SK-MEL-5 (cell line): ENCODE measurements at regions not wholly inside any gene's neighbourhood (a gene's known extent, or its start where the extent isn't known, plus 50 kb on each side); places are given as distances from the start of the nearest gene placed in this dataset.
A peak's percentile ranks its signal among the peaks of the same experiment; 100 is the strongest.

Experiments
- DNase-seq: peaks from one replicate; pipeline ENCODE4 v3.0.0-alpha.2; 2016; ENCODE audit warnings: low read depth, low spot score
- in situ Hi-C: cut with HindIII; loops from 2 replicates; pipeline ENCODE4 v1.10.0; 2016; ENCODE audit warnings: low sequenced_read_pairs, high pct_unique_total_duplicates, low pct_unique_long_range_greater_than_20kb

DNA sequence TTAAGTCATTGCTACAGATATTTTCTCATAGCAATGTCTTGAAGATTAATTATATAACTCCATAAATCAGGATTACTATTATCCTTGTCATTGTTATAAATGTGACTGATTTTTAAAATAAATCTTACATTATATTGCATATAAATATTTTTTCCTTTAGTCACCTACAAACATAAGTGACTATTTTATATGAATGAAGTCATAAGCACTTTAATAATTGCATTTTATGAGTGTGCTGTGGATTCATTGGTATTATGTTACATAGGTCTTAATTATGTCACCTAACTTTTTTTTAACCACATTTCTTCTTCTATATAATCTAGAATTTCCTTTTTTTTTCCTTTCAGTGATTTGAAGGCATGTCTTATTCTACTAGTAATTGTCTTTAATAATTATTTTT lies 1191.2 kb downstream of the NSUN3 start:
- in situ Hi-C loops = no loop called here
- no peak for DNase-seq

DNA sequence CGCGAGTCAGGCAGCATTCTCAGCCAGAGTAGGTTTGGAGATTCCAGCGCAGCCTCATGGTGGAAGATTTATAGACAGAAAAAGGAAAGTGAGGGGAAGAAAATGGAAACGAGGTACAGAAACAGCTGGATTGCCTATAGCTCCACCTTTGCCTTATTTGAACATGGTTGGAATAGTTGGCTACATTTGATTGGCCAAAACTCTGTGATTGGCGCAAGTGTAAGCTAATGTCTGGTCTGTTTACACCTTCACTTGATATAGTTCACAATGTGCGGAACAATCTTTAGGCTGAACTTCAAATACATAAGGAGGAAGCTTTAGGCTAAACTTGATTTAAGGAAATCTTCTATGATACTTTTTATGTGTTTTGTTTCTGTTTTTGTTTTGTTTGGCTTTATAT lies 1191.9 kb downstream of the NSUN3 start:
- no peak for DNase-seq
- in situ Hi-C loops = no loop called here

DNA sequence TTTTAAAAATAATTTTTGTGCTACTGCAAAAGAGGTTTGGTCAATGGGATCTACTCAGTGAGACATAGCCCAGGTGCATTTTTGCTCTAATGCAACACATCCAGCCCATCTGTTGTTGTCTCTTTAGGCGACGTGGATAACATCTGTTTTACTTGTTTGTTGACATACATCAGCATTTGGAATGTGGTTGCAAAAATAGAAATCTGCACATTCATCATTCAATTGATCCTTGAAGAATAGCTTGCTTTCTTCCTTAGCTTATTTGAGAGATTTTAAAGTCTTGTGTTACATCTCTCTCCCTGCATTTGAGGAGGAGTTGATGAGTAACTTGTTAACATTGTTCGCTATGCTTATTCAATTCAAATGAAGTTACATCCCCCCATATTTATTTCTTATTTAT lies 1202.3 kb downstream of the NSUN3 start:
- DNase-seq = no peak

DNA sequence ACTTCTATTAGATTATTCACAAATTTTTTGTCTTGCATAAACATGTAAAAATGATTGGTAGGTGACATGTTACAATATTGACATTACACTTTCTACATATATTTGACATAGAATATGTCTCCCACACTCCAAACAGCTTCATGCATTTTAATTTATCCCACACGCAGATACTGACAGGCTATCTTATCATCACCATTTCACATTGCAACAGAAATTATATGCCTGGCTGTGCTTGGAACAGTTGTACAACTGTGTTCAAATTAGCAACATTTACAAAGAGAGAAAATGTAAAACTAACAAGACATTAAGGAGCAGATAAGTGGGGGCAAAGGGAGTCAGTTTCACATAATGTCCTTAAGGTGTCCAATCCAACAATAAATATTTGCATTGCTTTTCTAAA lies 1208.5 kb downstream of the NSUN3 start:
- DNase-seq = no peak
- in situ Hi-C loops = no loop called here

More for the DNA sequence above, 1202.3 kb downstream of the NSUN3 start:
- in situ Hi-C loops = no loop called here

DNA sequence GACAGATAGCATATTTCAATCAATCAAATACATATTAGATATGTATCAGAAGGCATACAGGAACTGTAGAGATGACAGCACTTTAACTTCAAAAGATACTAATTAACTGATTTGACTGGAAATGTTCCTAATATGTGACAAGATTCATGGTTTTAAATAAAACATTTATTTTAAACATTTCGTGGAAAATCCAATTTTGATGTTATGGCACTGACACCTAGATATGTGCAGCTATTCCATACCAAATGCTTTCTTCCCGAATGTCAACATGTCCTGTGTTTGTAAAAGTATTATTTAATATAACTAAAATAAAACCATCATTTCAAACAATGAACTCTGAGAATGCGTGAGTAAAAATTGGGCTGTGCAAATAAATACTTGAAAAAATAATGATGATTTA lies 1209.3 kb downstream of the NSUN3 start:
- in situ Hi-C loops = no loop called here
- DNase-seq = no peak

DNA sequence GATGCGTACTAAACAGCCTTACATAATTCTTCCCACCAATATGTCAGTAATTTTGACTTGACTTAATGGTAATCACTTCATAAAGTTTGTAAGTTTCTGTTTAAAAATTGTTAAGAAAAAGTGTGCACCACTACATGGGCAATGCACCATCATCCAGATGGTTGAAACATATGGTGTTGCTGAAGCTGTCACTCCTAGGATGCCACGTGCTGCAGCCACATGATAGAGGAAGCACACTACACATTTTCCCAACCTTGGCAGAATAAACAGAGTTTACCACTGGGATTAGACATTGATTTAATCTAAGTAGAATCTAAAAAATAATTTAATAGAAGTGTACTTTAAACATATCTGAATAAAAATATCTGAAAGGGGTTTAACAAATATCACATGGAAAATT lies 1209.9 kb downstream of the NSUN3 start:
- in situ Hi-C loops = no loop called here
- DNase-seq = no peak

DNA sequence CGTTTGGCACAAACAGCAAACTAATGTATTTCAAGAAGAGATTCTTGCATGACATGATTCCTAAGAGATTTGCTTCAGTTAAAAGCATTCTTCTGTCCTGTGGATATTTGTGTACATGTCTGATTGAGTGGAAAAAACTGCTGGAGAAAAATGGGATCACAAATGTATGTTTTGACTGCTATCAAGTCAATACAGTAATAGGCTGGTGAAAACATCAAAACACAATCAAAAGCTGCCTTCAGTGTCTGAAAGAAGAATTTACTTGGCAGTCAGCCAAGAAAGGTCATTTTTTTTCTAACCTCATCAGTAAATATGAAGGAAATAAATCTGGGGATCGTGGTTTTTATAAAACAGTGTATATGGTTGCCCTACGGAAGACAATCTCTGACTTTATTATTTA lies 1214.8 kb downstream of the NSUN3 start:
- in situ Hi-C loops = no loop called here

DNA sequence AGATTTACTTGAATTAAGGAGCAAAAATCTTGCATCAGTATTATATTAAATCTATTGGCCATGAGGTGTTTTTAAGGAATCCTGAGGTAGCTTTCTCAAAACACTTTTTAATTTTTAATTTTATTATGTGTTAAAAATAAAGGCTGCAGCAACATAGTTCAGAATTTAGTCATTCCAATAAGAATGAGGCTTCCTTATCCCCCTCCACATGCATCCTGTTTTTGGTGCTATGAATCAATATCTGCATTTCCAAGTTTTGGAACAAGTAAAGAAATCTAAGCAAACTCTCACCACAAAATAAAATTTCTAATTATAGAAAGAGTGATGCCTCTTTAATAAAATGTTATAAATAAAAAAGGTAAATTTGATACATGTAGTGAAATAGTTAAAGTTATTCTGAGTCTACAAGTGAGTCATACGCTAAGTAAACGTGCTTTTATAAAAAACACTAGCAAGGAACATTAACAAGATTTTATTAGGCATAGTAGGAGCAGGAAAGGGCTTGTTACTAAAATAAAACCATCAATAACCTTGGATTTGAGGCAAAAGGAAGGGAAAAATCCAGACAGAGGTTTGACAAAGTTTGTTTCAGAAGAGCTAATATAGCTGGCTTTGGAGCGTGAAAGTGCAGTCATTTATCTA lies 1218.0 kb downstream of the NSUN3 start:
- DNase-seq = no peak
- in situ Hi-C loops = no loop called here

More for the DNA sequence above, 1214.8 kb downstream of the NSUN3 start:
- DNase-seq = peak; percentile 8

DNA sequence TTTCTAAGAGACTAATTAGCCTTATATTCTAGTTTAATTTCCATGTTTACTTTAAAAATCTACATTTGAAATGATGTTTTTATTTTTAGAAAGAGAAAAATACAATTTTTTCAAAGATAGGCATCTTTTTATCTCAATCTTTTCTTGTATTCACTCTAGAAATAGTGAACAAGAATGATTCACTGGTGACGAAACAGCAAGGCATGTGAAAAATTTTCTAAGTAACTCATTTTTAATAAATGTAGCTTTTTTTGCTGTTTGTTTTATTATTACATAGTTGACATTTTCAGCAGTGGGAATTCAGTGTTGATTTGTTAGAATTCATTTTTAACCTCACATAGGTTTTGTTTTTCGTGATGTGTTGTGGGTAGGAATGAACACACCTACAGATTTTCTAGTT lies 1226.4 kb downstream of the NSUN3 start:
- in situ Hi-C loops = no loop called here
- no peak for DNase-seq

DNA sequence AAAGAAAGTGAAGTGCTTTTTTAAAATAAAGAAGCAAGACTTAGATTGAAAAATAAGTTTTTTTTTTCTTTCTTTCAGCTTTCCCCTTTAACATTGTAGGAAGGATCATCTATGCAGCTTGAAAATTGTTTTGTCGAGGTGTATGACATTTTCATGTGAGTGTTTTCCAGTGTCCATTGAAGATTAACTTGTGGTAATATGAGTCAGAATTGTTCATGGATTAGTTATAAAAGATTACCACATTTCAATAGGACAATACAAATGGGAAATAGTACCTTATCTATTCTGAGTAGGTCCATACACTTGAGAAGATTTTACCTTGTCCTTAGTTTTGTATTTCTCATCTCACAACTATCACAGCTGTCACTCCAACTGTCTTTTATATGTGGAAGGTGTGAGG lies 1234.7 kb downstream of the NSUN3 start:
- in situ Hi-C loops = no loop called here
- no peak for DNase-seq

DNA sequence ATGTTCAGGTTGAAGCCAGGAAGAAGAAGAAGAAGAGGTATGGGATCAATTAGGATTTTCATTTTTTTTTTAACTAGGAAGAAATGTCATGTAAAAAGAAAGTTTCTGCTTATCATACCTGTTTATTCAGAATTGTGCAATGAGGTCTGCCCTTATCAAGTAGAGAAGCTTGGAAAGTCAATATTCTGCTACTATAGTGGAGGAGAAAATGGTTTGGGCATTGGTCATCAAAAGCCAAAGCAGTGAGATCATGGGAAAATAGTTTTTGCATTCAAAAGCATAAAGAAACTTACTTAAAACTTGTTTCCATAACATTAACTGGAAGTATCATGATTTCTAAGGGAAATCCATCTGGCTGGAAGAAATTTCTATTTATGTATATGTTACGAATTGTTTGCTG lies 1239.2 kb downstream of the NSUN3 start:
- in situ Hi-C loops = no loop called here
- no peak for DNase-seq

DNA sequence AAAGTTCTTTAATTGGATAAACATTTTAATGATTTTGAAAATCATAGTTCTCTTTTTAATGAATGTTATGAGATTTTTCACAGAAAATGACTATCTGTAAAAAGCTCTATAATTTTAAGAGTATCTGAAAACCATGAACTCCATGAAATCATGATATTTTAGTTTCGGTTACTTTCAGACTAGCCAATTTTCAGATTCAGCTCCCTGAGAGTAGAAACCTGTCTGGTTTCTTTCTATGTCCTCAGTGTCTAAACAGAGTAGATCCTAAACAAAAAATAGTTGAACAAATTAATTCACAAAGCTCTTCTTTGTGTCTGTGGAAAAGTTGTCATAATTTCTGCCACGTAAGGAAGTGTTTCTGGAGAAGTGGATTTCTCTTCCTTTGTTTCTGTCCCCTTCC lies 1247.7 kb downstream of the NSUN3 start:
- no peak for DNase-seq
- in situ Hi-C loops = no loop called here

DNA sequence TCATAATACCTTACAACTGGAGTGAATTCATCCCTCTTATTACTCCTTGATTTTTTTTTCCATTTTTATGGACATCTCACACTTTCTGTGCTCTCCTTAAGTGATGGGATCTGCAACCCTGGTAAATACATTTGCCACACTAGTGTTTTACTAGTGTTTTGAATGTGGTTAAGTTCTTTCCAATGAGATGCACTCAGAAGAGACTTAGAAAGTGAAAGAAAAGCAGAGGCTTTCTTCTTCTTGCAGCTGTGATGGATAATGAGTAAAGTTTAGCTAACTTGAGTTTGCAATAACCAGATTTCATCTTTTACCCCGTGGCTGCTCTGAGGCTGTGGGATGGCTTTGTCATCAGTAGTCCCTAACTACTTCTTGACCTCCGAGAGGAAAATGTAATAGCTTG lies 1248.4 kb downstream of the NSUN3 start:
- in situ Hi-C loops = no loop called here
- DNase-seq = no peak

DNA sequence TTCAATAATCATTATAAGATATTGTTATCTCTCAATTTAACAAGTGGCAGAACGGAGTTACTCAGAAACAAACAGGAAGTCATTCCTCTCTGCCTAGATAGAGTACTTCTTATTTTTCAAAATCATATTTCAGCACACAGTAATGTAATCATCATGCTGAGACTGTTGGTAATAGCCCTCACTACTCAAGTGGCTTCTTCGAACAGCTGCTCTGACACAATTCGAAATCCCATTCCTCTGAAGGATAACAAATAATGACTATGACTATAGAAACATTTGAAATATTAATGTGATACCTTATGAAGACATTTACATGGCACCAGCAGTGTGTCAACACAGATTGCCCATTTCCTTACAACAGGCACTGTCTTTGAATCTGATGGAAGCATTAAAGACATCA lies 1249.8 kb downstream of the NSUN3 start:
- no peak for DNase-seq
- in situ Hi-C loops = no loop called here

DNA sequence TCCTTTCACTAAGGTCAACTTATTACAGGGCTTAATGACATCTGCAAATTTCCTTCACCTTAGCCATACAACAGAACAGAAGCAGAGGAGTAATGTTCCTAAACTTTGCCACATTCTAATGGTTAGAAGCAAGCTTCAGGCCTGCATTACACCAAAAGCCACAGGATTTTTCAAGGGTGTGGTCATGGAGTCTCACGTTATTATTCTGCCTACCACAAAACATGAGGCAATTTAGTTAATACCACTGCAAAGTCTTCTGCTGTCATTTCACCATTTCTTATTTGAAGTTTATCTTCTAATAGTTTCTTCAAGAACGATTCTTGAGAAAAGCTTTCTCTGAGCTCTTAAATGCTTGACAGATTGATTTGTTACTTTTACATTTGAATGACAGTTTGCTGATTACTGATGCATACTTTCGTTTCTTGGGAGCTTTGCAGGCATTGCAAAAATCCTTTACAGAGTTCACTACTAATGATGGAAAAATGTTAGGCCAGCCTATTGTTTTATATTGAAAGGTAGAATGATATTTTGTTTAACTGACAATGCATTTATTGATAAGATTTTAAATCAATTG lies 1257.1 kb downstream of the NSUN3 start:
- in situ Hi-C loops = no loop called here
- DNase-seq = no peak

DNA sequence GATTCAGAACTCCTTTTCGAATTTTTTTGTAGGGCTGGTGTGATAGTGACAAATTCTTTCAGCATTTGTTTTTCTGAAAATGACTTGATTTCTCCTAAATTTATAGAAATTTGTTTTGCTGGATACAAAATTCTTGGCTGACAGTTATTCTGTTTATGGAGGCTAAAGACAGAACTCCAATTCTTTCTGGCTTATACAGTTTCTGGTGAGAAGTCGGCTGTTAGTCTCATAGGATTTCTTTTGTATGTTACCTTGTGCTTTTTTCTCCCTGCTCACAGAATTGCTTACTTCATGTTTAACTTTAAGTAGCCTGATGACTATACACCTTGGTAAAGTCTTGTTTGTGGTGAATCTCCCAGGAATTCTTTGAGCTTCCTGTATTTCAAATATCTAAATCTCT lies 1264.6 kb downstream of the NSUN3 start:
- DNase-seq = no peak
- in situ Hi-C loops = no loop called here

DNA sequence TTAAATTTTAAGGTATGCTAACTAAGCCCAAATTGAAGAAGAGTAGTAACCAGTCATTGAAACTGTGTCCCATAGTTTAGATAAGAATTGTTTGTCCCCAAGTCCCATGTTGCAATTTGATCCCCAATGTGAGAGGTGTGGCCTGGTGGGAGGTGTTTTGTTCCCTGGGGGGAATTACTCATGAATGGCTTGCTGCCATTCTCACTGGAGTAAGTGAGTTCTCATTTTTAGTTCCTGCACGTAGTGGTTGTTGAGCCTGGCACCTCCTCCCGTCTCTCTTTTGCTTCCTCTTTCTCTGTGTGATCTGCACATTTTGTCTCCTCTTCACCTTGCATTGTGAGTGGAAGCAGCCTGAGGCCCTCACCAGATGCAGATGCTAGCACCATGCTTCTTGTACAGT lies 1271.0 kb downstream of the NSUN3 start:
- no peak for DNase-seq
- in situ Hi-C loops = no loop called here

DNA sequence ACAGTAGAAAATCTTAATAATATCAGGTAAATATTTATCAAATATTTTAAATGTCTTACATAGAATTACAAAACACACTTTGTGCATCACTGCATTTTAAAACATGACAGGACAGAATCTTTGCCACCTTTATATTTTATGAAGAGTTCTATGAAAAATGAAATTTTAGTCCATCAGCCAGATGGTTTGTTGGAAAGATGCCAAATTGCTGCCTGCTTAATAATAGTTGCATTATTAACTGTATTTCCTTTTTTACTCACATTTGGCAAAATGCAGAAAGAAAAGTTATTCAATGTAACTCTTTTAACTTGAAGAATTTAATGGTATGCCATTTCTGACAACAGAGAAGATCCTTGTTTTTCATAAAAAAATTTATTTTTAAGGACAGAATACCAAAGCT lies 1271.6 kb downstream of the NSUN3 start:
- in situ Hi-C loops = no loop called here
- no peak for DNase-seq

DNA sequence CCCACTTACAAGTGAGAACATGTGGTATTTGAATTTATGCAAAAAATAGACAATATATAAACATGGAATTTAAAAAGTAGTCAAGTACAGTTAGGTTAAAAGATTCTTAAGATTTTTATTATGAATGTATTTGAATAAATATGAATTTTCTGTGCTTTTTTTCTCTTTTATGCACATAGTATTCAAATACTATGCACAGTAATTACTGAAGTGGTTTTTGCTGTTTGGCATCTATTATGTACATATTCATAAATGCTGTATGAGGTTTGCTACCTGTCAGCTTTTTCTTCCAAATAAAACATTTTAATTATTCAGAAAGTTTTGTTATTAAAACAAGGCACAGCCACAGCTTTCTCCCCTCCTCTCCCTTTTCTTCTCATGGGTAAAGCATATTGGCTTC lies 1272.7 kb downstream of the NSUN3 start:
- in situ Hi-C loops = no loop called here
- DNase-seq = no peak

DNA sequence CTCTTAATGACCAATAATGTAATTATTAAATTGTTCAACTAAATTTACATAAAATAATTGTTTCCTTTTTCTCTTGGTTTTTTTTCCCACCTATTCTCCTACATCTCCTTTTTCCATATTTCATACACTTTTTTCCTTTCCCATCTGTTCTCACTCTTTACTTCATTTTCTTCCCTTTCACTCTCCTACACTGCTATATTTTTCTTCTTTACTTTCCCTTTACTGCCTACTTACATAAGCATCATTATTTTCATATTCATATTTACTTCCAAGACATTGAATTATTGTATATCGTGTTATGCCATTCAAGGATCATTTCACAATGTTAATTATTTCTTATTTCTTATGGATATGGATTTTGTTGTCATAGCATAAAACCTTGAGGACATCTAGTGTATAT lies 1275.6 kb downstream of the NSUN3 start:
- in situ Hi-C loops = no loop called here
- DNase-seq = no peak
